Keratinocyte (primary cell): ENCODE measurements at regions not wholly inside any gene's neighbourhood (a gene's known extent, or its start where the extent isn't known, plus 50 kb on each side); places are given as distances from the start of the nearest gene placed in this dataset.

ENCODE experiments used
- DNase-seq: peaks from one replicate; pipeline ENCODE4 v3.0.0-alpha.2; 2011; ENCODE audit warnings: low read depth, missing footprints, low spot score
- FAIRE-seq: peaks from 2 replicates; lab custom pipeline; 2011; peaks lifted over from hg19 to GRCh38; lab: Jason Lieb, UNC
- H2AFZ ChIP-seq: 2 replicates; pipeline ENCODE4 v1.6.0; 2012; ENCODE audit warnings: low read length, control low read depth, inconsistent platforms; ENCODE audit not compliant: control insufficient read depth
- H3K27ac ChIP-seq: 2 replicates; pipeline ENCODE4 v1.5.1; 2011; ENCODE audit warnings: low read length; ENCODE audit not compliant: control insufficient read depth, insufficient read depth
- H3K27me3 ChIP-seq: 3 replicates; pipeline ENCODE4 v1.6.0; 2011; ENCODE audit warnings: low read length; ENCODE audit not compliant: control insufficient read depth, insufficient read depth; ENCODE audit errors: extremely low read depth
- H3K36me3 ChIP-seq, 2 experiments: 2 replicates in 1 of 2; 3 replicates in 1 of 2; pipeline ENCODE4 v1.5.1; 2011; ENCODE audit warnings: low read length in 2 of 2, mild to moderate bottlenecking in 1 of 2; ENCODE audit not compliant: control insufficient read depth in 2 of 2, insufficient read depth in 2 of 2; ENCODE audit errors: extremely low read depth in 1 of 2
- H3K4me1 ChIP-seq: 3 replicates; pipeline ENCODE4 v1.5.1; 2011; ENCODE audit warnings: low read length; ENCODE audit not compliant: control insufficient read depth, insufficient read depth; ENCODE audit errors: extremely low read depth
- H3K4me2 ChIP-seq: 3 replicates; pipeline ENCODE4 v1.6.0; 2011; ENCODE audit warnings: low read depth, low read length; ENCODE audit not compliant: control insufficient read depth, insufficient read depth; ENCODE audit errors: extremely low read depth
- H3K4me3 ChIP-seq, 3 experiments: fragments of 200-600 bp in 1 of 3; sonication (generic) in 1 of 3; 2 replicates in 2 of 3; 3 replicates in 1 of 3; pipeline ENCODE4 v1.5.1; 2011 to 2016; ENCODE audit warnings: low read length in 3 of 3, mild to moderate bottlenecking in 3 of 3, control low read depth in 2 of 3, inconsistent platforms in 1 of 3, low read depth in 1 of 3, mixed read lengths in 1 of 3, mixed run types in 1 of 3, moderate library complexity in 1 of 3; ENCODE audit not compliant: control insufficient read depth in 2 of 3, insufficient read depth in 2 of 3; ENCODE audit errors: extremely low read depth in 1 of 3
- H3K79me2 ChIP-seq: 2 replicates; pipeline ENCODE4 v1.6.0; 2012; ENCODE audit warnings: low read length; ENCODE audit not compliant: control insufficient read depth, insufficient read depth
- H3K9ac ChIP-seq: 3 replicates; pipeline ENCODE4 v1.6.0; 2011; ENCODE audit warnings: low read length; ENCODE audit not compliant: control insufficient read depth, insufficient read depth; ENCODE audit errors: extremely low read depth
- H3K9me1 ChIP-seq: 3 replicates; pipeline ENCODE4 v1.6.0; 2011; ENCODE audit warnings: low read length; ENCODE audit not compliant: control insufficient read depth, insufficient read depth; ENCODE audit errors: extremely low read depth
- H3K9me3 ChIP-seq: 2 replicates; pipeline ENCODE4 v1.5.1; 2012; ENCODE audit warnings: low read depth, low read length; ENCODE audit not compliant: control insufficient read depth
- H4K20me1 ChIP-seq: 3 replicates; pipeline ENCODE4 v1.6.0; 2011; ENCODE audit warnings: low read length; ENCODE audit not compliant: control insufficient read depth, insufficient read depth; ENCODE audit errors: extremely low read depth
- CTCF ChIP-seq, 3 experiments: IDR thresholded peaks in 1 of 3; conservative IDR thresholded peaks in 1 of 3; optimal IDR thresholded peaks in 1 of 3; 2 replicates in 2 of 3; 3 replicates in 1 of 3; pipeline versions ENCODE3 to v1.5.1; 2011; ENCODE audit warnings: low read length in 3 of 3, mild to moderate bottlenecking in 3 of 3, moderate library complexity in 2 of 3, control low read depth in 1 of 3, inconsistent platforms in 1 of 3; ENCODE audit not compliant: insufficient read depth in 2 of 3; ENCODE audit errors: extremely low read depth in 1 of 3
- EZH2 ChIP-seq: IDR thresholded peaks from one replicate; pipeline ENCODE4 v1.6.1; 2012; ENCODE audit warnings: inconsistent platforms, mild to moderate bottlenecking, low read length, moderate library complexity
- dilution Hi-C: fragments of 300-500 bp; cut with MboI; formaldehyde crosslinking; loops from one replicate; pipeline ENCODE4 v1.7.0; 2020; ENCODE audit warnings: low sequenced_read_pairs; ENCODE audit not compliant: extremely low pct_ligation_motif_present

- no peak overlapping the region for H3K27ac ChIP-seq
- H3K4me2 ChIP-seq = no peak overlapping the region
- DNase-seq = no peak
- no peaks in the 10 kb centered on the region for H3K9me3 ChIP-seq
- no peaks in the 10 kb centered on the region for H3K4me1 ChIP-seq
- no peaks in the 10 kb centered on the region for H3K9me1 ChIP-seq
- H3K9ac ChIP-seq = no peak overlapping the region
- H3K4me3 ChIP-seq = no peak overlapping the region
- TF ChIP-seq CTCF (optimal IDR thresholded peaks at IDR 0.05 in 1 of 3, IDR thresholded peaks at IDR 0.05 in 1 of 3, conservative IDR thresholded peaks at IDR 0.05 in 1 of 3; ENCODE audit: extremely low read depth in 1 of 3, insufficient read depth in 2 of 3, low read length in 3 of 3) (no peak), EZH2 (no peak)
- H4K20me1 ChIP-seq = no peaks in the 10 kb centered on the region
- no peaks in the 10 kb centered on the region for H3K36me3 ChIP-seq
- no peak overlapping the region for H2AFZ ChIP-seq
- H3K79me2 ChIP-seq = no peaks in the 10 kb centered on the region
- no peaks in the 10 kb centered on the region for H3K27me3 ChIP-seq
- FAIRE-seq = no peak
- dilution Hi-C loops = no loop called here
Observed at GRCh38 chr2:2916621-2917020, 461.0 kb downstream of the EIPR1 start.

- Histone ChIP-seq H3K27me3 (no peaks in the 10 kb centered on the region), H3K9me1 (no peaks in the 10 kb centered on the region), H2AFZ (no peak overlapping the region), H3K27ac (no peak overlapping the region), H3K4me3 (no peak overlapping the region), H4K20me1 (no peaks in the 10 kb centered on the region), H3K79me2 (no peaks in the 10 kb centered on the region), H3K9ac (no peak overlapping the region), H3K4me2 (no peak overlapping the region), H3K9me3 (peaks cover 2% of the 10 kb centered on the region), H3K4me1 (no peaks in the 10 kb centered on the region), H3K36me3 (no peaks in the 10 kb centered on the region)
- dilution Hi-C loops = no loop called here
- DNase-seq (no peak), FAIRE-seq (no peak)
- TF ChIP-seq CTCF (optimal IDR thresholded peaks at IDR 0.05 in 1 of 3, IDR thresholded peaks at IDR 0.05 in 1 of 3, conservative IDR thresholded peaks at IDR 0.05 in 1 of 3; ENCODE audit: extremely low read depth in 1 of 3, insufficient read depth in 2 of 3, low read length in 3 of 3) = no peak
- TF ChIP-seq EZH2 = no peak
Observed at GRCh38 chr2:2914252-2914651, 463.4 kb downstream of the EIPR1 start.
